HL-60/S4 treated with retinoic acid at 250 ng/mL for 4 days and 3 days (cell line): ENCODE measurements at regions not wholly inside any gene's neighbourhood (a gene's known extent, or its start where the extent isn't known, plus 50 kb on each side); places are given as distances from the start of the nearest gene placed in this dataset.

Experiments used
- in situ Hi-C: fragments of 300-500 bp; cut with MboI; formaldehyde crosslinking; loops from 2 replicates; pipeline ENCODE4 v1.7.0; 2022; ENCODE audit warnings: low sequenced_read_pairs

- in situ Hi-C loops, result no loop called here
Observed at GRCh38 chr3:4019501-4019900, 220.3 kb downstream of the LRRN1 start.

DNA sequence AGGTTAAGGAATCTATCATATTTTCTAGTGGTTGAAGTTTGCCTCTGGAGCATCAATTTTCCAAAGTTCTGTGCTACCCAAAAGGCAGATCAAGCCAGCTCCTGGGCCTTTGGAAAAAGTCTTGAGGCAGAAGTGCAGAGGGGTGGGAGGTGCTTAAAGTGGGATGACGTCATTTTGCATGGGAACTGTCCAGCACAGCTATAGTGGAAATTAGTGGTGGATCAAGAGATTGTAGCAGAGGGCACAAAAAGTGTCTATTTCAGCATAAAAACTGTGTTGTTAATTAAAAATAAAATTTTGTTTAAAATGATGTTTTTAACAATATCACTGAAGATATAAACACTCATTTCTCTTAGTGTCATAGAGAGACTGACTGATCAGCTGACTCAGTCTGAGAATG is 221.9 kb downstream of the LRRN1 start:
- in situ Hi-C loops, result no loop called here

- in situ Hi-C loops, result no loop called here
Observed at GRCh38 chr3:4029135-4029534, 229.9 kb downstream of the LRRN1 start.

- in situ Hi-C loops, result no loop called here
Observed at GRCh38 chr3:4030624-4031023, 231.4 kb downstream of the LRRN1 start.

GRCh38 chr3:4033296-4033695 is 234.1 kb downstream of the LRRN1 start:
- in situ Hi-C loops, result no loop called here

- in situ Hi-C loops, result no loop called here
Observed at GRCh38 chr3:4036046-4036445, 236.8 kb downstream of the LRRN1 start.

- in situ Hi-C loops, result no loop called here
Observed at GRCh38 chr3:4038351-4038750, 239.1 kb downstream of the LRRN1 start.

- in situ Hi-C loops, result no loop called here
Observed at GRCh38 chr3:4042070-4042469, 242.8 kb downstream of the LRRN1 start.

- in situ Hi-C loops, result no loop called here
Observed at GRCh38 chr3:4042869-4043268, 243.6 kb downstream of the LRRN1 start.

GRCh38 chr3:4043867-4044575 is 244.8 kb downstream of the LRRN1 start:
- in situ Hi-C loops, result no loop called here

DNA sequence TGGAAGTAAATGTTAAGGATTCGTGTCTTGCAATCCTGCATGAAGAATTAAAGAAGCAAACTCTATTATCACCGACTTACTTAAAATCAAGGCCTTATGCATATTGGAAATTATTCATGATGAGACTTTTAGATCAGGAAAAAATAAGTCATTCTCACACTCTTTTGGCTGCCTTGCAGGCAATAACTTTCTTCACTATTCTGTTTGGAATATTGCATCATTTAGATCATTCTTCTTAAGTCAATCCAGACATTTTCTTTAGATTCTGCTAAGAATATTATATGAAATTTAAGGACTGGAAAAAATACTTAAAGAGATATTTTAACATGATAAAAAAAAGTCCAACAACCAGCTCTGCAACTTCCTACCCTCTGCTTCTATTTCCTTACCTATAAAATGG is 245.4 kb downstream of the LRRN1 start:
- in situ Hi-C loops, result no loop called here

GRCh38 chr3:4045756-4046155 is 246.5 kb downstream of the LRRN1 start:
- in situ Hi-C loops, result no loop called here

DNA sequence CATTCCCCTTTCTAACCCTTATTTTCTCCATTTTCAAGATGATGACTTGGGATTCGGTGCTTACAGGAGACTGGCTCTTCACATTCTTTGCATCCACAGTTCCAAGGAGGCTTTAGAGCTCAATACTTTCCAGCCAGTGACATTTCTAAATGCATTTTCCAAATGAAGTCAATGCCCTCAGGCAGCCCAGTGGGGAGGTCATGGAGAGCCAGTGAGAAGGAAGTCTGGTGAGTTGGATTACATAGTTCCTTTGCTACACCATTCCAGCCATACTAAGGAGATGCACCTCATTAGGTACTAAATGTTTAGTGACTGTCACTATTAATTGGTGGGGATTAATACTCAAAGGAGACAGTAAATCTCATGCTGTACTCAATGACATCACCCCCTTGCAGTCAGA is 248.1 kb downstream of the LRRN1 start:
- in situ Hi-C loops, result no loop called here

- in situ Hi-C loops, result no loop called here
Observed at GRCh38 chr3:4052706-4053105, 250.5 kb upstream of the SETMAR start.

GRCh38 chr3:4053975-4054374 is 249.2 kb upstream of the SETMAR start:
- in situ Hi-C loops, result no loop called here

DNA sequence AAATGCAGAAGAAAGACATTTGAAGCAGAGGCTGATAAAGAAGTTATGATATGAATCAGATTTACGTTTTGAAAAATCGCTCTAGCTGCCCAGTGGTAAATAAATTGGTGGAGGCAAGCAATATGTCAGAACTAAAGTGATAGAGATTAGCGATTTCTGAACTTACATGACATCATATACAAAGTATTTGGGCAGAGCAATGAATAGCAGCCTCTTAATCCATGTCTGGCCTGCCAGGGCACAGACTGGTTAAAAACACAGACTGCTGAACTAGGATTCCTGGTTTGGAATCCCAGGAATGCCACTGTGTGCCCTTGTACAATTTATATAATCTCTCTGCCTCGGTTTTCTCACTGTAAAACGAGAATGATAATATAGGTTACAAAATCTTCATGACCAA is 243.1 kb upstream of the SETMAR start:
- in situ Hi-C loops, result no loop called here

DNA sequence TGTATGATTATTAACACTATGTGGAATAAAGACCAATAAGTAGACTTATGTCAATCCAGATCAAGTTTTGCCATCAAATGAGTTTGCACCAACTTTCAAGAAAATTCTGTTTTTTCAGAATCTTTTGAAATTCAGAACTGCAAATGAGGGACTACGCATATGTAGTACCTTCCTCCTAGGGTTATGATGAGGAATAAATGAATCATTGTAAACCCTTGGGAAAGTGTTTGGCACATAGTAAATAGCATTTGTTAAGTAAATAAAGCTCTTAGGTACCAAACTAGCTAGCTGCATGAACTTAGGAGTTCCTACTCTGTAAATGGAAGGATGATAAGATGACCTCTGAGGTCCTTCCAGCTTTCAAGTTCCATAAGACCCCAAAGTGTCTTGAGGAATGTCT is 242.6 kb upstream of the SETMAR start:
- in situ Hi-C loops, result no loop called here

- in situ Hi-C loops, result no loop called here
Observed at GRCh38 chr3:4061195-4061594, 242.0 kb upstream of the SETMAR start.

DNA sequence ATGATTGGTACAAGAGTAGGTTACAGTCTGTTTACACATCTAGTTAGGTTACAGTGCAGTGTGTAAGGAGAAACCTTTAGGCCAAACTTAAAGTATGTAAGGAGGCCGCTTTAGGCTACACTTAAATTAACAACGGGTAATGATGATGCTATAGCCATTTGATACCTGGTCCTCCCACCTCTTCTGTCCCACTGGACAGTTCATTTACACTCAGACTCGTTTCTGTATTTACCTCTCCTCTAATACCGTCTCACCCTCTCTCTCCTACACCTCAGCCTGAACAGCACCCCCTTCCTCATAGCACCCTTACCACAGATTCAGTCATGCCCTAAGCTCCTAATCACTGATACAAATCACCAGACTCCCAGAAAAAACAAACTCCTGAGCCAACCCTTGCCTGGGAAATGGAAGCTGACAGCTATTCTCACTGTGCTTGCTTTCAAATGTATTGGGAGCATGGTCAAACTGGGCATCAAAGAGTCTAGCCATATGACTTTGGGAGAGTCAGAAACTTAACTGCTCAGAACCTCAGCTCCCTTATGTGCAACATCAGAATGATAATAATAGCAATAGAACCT is 241.3 kb upstream of the SETMAR start:
- in situ Hi-C loops, result no loop called here

DNA sequence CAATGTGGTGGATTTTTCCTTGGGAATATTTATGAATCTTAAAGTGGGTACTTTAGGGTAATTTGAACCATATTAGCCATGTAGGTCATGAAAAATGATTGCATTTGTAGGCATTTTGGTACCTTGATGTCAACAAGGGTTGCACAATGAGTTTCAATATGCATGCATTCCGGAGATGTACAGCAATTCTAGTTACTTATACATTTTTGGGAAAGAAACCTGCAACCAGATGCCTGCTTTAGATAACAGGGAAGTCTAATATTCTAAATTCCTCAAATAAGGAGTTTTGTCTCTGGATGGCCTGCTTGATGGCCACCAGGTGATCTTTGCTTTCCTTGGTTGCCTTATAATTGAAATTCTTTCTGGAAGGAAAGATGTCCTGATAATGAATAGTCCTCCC is 240.5 kb upstream of the SETMAR start:
- in situ Hi-C loops, result no loop called here

- in situ Hi-C loops, result no loop called here
Observed at GRCh38 chr3:4063916-4064574, 239.1 kb upstream of the SETMAR start.

DNA sequence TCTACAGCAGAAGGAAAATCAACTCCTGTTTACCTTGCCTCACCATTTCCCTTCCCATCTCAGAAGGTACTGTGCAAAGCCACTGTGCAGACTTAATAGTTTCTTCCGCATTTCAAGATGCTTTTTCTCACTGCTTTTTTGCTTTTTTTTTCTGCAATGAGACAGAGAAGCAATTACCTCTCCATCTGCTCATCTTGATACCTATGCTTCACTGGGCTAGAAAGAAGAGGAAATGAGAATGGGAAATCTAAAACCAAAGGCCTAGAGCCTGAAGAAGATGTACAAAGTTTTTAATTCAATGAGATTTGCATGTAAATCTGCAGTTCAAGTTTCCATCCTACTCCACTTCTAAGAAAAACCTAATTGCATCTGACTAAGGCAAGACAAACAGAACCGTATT is 238.1 kb upstream of the SETMAR start:
- in situ Hi-C loops, result no loop called here
